ENCODE measurements at regions not wholly inside any gene's neighbourhood (a gene's known extent, or its start where the extent isn't known, plus 50 kb on each side); places are given as distances from the start of the nearest gene placed in this dataset.
A peak's percentile ranks its signal among the peaks of the same experiment; 100 is the strongest.

DNA sequence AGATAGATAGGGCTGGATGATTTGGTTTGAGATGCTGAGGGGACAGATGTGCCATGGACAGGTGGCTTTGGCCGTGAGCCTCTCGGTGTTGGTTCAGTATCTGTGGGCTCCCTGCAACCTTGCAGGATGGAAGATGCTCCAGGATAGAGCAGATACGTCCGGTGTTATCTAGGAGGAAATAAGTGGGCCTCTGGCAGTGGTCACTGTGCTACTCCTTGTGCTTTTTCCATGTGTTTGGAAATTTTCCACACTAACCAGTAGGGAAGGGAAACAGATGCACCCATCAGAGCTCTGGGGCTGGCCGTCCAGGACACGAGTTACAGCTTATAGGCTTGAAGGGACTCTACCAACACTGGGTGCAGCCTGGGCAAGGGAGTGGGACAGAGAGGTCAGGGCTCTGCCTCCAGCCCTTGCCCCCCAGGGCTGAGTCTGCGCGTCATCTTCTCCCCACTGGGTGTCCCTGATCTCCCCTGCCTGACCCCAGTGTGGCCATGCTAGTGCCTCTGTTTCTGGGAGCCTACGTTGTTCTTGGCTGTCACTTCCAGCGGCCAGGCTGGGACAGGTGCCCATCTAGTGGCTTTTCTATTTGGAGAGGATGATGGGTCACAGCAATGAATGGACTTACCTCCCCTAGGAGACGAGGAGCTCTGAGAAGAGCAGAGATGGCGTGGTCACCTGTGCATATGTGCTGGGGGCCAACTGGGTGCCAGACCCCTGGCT, 166.9 kb downstream of the SEC14L1 start:
- DNase-seq (ENCODE audit: low spot score), result no peak

DNA sequence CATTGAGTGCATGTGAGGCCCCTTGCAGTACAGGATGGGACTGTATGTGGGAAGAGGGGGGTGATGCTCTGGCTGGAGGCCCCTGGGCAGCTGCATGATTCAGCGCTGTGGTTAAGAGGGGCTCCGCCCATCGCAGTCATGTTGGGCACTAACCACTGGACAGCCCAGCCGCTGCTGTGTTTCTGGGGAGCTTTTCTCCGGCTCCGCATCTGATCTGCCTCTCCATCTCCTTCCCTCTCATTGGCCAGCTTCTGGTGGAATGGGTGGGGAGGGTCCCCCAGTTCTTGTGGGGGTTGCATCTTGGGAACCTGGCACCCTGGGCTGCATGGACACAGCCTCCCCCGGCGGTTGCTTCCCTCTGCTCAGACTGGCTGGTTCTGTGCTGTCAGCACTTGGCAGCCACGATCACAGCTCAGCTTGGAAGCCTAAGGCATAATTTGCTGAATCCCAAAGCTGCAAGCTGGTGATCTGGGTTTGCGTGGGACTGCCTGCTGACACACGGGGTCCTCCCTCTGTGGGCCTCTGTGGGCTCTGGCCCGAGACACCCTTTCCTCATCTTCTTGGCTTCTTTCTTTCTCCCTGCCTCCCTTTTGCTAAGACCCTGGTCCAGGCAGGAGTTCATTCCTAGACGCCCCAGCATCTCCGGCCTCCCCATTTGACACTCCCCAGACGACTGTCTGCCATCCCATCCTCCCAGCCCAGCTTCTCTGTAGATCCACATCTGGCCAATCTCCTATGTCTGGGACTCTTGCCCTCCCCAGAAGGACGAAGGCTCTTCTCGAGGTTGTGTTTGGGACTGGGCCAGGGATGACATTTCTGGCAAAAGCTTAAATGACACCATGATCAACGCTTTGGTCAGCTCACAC, 168.3 kb downstream of the SEC14L1 start:
- no peak for DNase-seq (ENCODE audit: low spot score)

DNA sequence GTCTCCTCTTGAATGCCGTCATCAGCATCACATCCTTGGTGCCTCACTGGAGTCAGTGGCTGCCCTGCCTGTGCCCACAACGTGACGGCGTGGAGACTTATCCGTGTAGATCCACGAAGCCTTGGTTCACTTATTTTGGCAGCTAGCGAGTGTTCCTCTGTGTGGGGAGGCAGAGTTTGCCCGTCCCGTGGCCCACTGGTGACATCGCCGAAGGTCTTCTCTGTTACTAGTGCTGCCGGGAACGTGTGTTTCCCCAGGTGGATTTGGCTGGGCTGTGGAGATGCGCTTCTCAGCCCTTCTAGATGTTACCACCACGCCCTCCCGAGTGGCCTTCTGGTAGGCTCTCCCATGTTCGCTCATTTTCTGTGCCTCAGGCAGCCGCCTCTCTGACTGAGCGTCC, 169.6 kb downstream of the SEC14L1 start:
- no peak for DNase-seq (ENCODE audit: low spot score)

DNA sequence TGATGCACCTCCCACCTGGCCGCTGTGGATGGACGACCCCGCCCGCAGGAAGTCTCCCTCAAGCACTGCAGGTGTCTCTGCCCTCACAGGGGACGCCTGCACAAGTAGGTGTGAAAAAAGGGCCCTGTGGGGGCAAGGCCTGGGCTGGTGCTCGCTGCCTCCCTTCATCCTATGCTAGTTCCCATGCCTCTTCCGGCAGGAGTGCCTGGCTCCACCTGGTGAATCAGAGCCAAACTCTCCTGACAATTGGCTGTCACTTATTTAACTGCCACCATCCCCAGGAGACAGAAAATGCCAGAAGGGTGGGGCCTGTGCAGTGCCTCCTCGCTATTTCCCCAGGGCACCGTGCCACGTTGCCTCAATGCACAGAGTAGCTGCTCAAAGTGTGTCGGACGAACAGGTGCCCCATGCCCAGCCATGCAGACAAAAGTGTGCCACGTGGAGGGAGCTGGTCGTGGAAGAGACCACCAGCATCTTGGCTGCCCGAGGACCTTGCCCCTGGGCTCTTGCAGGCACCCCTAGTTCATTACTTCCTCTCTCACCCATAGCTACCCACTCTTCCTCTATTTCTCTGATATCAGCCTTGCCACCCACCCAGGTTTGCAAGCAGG, 170.7 kb downstream of the SEC14L1 start:
- DNase-seq (ENCODE audit: low spot score), result no peak

DNA sequence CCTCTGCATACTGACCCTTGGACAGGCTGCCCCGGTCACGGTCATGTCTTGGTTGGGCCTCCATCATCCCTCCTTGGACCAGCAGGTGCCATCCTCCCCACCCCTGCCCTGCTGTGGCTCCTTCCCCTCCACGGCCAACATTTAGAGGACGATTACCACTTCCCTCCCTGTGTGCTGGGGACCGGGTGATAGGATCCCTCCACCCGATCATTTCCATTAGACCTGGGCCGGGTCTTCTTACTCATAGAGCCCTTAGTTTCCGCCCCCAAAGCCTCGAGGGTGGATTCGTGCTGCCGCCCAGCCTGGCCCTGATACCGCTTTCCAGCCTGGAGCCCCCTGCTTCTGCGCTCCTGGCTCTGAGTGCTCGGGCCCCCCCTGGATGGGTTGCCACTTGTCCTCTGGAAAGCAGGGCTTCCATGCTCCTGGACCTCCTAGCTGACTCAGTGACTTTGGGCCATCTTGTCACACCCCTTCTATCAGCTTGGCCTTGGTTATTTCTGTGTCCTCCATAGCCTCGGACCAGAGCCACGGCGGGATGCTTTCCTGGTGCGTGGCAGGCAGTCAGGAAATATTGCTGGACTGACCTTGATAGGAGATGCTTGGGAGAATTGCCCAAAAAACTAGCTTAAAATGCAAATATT, 171.4 kb downstream of the SEC14L1 start:
- no peak for DNase-seq (ENCODE audit: low spot score)

DNA sequence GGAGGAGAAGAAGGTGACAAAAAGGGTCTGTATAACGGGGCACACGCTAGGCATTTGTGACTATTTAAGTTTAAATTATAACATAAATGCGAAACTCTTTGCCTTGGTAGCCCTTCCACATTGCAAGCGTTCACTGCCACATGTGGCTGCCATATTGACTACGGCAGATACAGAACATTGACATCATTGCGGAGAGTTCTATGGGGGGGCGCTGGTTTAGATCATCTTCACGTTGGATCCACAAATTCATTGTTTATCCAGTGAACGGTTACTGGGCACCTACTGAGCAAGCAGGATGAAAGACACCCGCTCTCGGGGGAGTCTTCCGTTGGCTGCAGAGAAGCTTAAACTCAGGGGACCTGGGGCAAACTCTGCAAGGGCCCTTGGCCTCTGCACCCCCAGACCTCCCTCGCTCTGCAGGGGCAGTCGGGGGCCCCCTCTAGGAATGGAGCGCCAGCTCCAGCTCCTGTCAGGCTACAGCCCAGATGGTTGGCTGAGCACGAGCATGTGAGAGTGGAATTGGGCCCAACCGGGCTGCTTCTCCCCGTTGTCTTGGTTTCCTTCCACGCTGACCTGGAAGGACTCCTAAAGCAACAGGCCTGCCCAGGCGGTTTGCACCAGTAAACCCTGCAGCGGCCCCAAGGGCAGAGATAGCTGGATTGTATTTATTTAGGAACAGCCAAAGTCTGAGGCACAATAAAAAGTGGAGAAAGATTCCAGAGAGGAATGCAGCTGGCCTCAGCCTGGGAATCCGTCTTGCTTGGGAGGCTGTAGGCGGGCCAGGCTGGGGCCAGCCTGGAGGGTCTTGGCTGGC, 172.2 kb downstream of the SEC14L1 start:
- peak; percentile 47 for DNase-seq (ENCODE audit: low spot score)

DNA sequence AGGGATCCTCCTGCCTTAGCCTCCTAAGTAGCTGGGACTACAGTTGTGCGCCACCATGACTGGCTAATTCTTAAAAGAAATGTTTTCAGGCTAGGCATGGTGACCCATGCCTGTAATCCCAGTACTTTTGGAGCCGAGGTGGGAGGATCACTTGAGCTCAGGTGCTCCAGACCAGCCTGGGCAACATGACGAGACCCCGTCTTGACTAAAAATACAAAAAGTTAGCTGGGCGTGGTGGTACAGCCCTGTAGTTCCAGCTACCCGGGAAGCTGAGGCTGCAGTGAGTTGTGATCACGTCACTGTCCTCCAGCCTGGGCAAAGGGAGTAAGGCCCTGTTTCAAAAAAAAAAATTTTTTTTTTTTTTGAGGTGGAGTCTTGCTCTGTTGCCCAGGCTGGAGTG, 173.1 kb downstream of the SEC14L1 start:
- DNase-seq (ENCODE audit: low spot score), result no peak

DNA sequence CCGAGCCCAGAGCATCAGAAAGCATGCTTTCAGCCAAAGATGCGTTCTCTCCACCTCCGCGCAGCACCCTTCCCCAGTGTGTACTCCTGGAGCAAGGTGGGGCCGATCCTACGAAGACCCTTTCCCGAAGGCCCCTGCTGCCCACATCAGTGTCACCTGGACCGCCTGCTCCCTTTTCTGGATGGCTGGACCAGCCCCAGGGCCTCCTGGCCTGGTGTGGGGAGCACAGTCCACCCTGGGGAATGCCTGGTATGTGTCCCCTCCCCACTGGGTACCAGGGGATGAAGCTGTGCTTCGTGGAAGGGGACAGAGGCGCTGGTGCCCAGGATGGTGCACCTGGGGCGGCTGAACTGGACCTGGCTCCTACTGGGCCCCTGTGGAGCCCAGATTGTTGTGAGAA, 173.8 kb downstream of the SEC14L1 start:
- DNase-seq (ENCODE audit: low spot score), result no peak

DNA sequence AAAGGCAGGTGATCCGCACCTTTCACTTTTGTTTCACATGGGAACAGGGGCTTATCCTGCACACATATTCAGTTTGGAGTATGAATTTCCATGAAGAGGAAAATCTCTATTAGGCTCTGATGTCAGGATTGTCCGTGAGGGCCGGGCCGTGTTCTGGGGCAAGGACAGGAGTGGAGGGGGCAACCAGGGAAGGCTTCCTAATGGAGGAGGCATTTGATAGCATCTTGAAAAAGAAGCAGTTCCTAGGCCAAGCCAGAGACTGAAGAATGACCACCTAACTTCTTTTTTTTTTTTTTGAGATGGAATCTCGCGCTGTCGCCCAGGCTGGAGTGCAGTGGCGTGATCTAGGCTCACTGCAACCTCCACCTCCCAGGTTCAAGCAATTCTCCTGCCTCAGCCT, 174.2 kb downstream of the SEC14L1 start:
- no peak for DNase-seq (ENCODE audit: low spot score)

DNA sequence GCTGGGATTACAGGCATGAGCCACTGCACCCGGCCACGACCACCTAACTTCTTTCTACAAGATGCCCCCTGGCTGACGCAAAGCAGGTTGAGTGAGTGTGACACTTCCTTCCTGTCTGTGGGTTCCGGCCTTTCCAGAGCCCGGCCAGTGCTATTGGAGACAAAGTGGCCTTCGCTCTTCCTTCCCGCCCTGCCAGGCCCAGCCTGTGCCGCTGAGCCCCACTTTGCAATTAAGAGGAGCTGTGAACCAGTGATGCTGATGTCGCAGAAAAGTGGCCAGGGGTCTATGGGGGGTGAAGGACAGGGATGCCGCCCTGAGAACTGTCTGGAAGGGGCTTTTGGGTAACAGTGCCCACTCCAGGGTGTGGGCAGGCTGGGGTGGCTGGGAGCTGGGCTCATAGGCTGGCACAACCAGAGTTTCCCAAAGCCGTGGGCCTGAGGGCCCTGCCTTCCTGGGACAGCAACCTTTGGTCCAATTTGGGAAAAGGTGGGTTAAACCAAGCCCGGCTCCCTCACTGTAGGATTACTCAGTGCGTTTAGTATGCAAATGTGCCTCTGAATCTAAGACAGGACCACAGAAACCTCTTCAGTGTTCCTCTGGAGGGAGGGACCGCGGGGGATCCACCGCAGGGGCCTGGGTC, 174.9 kb downstream of the SEC14L1 start:
- DNase-seq (ENCODE audit: low spot score), result no peak

DNA sequence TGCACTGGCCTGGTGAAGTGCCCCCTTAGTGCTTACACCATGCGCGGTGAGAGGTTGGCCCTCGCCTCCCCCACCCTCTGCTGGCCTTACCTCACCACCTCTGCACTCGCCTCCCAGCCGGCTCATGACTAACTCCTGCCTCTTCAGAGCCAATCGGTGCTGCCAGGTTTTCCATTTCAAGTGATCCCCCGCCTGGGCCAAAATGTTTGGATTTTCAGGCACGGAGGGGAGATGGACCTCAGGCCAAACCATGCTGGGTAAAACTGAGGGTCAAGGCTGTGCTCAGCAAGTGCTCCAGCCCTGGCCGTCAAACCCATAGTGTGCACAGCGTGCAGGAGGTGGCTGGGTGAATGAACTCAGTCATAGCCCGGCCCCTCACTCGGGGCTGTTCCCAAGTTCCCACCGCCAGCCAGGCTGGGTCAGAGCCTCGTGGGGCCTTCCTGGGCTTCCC, 175.4 kb downstream of the SEC14L1 start:
- DNase-seq (ENCODE audit: low spot score), result no peak

DNA sequence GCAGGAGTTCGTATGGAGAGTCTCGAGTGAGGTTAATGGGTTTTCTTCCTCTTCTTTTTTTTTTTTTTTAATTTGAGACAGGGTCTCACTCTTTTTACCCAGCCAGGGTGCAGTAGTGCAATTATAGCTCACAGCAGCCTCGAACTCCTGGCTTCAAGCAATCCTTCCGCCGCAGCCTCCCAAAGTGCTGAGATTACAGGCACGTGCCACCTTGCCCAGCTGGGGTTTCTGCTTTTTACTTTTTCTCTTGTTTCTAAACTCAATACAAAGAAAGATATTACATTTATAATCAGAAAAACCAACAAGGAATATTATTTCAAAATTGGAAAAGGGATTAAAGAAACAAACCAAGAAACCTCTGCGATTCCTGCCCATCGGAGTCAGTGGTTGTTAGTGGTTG, 175.9 kb downstream of the SEC14L1 start:
- DNase-seq (ENCODE audit: low spot score), result no peak

DNA sequence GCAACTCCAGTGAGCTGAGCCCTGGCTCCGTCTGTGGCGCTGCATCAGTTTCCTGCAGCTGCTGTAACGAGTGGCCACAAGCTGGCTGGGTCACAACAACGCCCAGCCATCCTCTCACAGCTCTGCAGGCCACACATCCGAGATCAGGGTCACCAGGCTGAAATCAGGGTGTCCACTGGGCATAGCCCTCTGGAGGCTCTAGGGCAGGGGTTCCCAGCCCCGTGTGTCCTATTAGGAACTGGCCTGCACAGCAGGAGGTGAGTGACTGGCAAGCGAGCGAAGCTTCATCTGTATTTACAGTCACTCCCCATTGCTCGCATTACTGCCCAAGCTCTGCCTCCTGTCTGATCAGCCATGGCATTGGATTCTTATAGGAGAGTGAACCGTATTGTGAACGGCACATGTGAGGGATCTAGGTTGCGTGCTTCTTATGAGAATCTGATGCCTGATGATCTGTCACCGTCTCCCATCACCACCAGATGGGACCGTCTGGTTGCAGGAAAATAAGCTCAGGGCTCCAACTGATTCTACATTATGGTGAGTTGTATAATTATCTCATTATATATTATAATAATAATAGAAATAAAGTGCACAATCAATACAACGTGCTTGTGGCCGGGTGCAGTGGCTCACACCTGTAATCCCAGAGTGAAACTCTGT, 176.5 kb downstream of the SEC14L1 start:
- no peak for DNase-seq (ENCODE audit: low spot score)

DNA sequence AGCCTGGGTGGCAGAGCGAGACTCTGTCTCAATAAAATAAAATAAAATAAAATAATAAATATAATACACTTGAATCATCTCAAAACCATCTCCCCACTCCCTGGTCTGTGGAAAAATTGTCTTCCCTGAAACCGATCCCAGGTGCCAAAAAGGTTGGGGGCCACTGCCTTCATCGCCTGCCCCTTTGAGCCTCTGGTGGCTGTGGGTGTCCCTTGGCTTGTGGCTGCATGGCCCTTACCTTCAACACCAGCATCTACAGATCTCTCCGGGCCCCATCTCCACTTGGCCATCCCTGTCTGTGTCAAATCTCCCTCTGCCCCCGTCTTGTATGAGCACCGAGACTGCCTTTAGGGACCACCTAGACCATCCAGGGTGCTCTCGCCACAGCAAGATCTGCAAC, 177.3 kb downstream of the SEC14L1 start:
- DNase-seq (ENCODE audit: low spot score), result no peak

DNA sequence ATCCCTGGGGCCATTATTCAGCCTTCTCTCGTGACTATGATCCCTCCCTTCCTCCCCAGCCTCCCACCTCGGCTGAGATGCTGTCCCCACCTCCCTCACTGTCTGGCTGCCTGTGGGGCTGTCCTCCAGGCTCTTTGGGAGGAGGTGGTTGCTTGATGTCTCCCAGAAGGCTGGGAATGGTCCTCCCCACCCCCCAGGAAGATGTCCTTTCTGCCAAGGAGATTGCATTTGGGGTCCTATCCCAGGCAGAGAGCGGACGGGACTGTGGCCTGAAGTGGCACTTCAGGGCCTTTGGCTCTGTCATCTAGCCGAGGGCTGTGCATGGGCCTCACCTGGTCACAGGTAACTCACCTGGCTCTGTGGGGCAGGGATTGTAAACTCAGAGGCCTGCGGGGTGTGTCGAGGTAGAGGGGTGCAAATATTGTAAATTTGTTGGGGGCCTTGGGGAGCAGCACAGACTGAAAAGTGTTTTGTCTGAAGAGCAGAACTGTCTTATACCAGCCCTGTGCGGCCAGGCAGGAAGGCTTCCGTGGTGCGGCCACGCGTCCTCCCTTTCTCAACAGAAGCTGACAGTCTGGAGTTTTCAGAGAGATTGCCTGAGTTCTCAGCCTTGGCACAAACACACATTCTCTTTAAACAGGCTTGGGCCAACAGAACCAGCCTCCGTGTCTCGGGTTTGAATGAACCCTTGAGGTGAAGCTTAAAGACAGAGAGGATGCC, 177.9 kb downstream of the SEC14L1 start:
- no peak for DNase-seq (ENCODE audit: low spot score)

DNA sequence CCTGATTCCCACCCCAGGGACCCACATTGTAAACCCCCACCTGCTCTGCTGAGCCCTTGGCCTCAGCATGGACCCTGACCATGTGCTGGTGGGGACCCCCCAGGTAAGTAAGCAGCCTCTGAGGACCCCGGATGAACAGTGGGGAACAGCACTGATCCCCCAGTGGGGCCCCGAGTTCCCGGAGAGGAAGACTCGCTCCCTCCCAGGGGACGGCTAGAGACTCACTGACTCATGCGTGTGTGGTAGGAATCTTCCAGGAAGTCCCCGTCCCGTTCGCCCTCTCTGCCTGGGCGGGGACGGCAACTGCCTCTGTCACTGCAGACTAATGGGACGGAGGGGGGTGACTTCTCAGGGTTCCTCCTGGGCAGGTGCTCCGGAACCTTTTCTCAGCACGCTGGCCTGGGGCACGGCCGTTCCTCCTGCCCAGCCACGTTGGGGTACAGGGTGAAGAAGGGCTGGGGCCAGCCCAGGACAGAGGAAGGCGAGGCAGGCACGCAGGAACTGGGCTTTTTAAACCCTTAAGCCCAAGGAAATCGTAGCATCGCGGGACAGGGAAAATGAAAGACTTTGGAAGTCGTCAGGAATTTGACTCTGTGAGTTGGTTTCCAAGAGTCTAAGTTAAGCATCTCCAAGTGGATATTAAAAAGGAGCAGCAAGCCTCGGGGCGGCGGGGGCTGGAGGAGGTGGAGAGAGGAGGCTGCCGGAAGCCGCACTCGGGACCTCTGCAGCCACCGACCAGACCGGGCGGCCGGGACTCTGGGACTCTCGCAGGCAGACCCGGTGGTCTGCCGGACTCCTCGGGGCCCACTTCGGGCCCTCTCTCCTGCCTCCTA, 178.7 kb downstream of the SEC14L1 start:
- no peak for DNase-seq (ENCODE audit: low spot score)

DNA sequence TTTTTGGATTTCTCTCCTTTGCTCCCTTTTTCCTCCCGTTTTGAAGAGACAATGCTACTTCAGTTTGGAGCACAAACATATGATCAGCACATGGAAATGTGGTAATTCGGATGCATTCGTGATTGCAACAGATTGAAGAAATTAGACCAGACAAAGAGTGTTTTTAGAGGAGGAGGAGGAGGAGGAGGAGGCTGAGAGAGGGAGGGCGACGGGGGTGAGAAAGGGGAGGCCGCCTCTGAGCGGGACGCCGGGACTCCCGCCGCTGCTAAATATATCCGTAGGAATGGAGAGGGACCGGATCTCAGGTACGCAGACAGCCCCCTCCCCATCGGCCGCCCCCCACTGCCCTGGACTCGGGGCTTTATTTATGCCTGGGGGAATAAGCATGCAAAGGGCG, 179.3 kb downstream of the SEC14L1 start:
- no peak for DNase-seq (ENCODE audit: low spot score)

DNA sequence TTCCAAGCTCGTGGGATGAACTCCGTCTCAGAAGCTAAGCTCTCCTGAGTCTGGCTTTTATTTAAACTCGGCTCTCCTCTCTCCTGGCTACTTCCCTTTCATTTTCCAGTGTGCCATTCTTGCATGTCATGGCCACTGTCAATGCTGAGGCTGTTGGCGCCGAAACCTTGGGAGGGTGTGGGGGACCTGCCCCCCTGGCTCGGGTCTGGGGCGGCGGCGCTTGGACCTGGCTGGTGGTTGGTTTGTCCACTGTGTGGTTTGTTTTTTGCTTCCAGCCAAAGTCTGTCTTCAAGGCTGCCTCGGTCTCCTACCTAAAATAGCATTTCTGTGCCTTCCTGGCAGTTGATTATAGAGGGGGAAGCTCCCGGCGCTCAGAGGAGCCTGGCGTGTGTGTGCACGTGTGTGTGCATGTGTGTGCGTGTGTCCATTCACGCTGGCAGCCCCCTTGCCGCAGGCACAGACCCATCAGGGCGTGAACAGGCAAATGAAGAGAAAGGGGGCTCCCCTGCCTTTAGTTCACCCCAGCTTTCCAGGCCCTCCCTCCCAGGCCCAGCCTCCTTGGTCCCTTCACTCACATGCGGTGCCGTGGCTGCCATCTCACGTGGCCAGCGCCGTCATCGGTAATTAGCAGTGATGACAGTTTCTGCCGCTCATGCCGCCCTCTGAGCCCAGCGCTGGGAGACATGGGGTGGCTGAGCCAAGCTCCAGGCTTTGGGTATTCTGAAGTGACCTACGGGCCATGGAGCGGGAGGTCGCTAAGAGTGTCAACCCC, 179.9 kb downstream of the SEC14L1 start:
- no peak for DNase-seq (ENCODE audit: low spot score)

Data from HuH-7.5 (cell line).